ENCODE measurements at regions not wholly inside any gene's neighbourhood (a gene's known extent, or its start where the extent isn't known, plus 50 kb on each side); places are given as distances from the start of the nearest gene placed in this dataset.

- no peak for TF ChIP-seq CTCF (IDR thresholded peaks at IDR 0.05; ENCODE audit: low read depth, low read length)
- H3K4me3 ChIP-seq (ENCODE audit: low read depth, low read length), result no peak overlapping the region
Observed at GRCh38 chr14:34246206-34246605, 215.8 kb downstream of the SPTSSA start.

- TF ChIP-seq CTCF (IDR thresholded peaks at IDR 0.05; ENCODE audit: low read depth, low read length), result no peak
- no peak overlapping the region for H3K4me3 ChIP-seq (ENCODE audit: low read depth, low read length)
Observed at GRCh38 chr14:34243401-34243800, 218.6 kb downstream of the SPTSSA start.

- TF ChIP-seq CTCF (IDR thresholded peaks at IDR 0.05; ENCODE audit: low read depth, low read length), result no peak
Observed at GRCh38 chr14:34243001-34243400, 219.0 kb downstream of the SPTSSA start.

GRCh38 chr14:34241185-34241711 lies 220.8 kb downstream of the SPTSSA start:
- no peak overlapping the region for H3K4me3 ChIP-seq (ENCODE audit: low read depth, low read length)
- no peak for TF ChIP-seq CTCF (IDR thresholded peaks at IDR 0.05; ENCODE audit: low read depth, low read length)

More at GRCh38 chr14:34243001-34243400, 219.0 kb downstream of the SPTSSA start:
- no peak overlapping the region for H3K4me3 ChIP-seq (ENCODE audit: low read depth, low read length)

- H3K4me3 ChIP-seq (ENCODE audit: low read depth, low read length), result no peak overlapping the region
- no peak for TF ChIP-seq CTCF (IDR thresholded peaks at IDR 0.05; ENCODE audit: low read depth, low read length)
Observed at GRCh38 chr14:34238610-34239009, 223.4 kb downstream of the SPTSSA start.

GRCh38 chr14:34237677-34238076 lies 224.4 kb downstream of the SPTSSA start:
- H3K4me3 ChIP-seq (ENCODE audit: low read depth, low read length), result no peak overlapping the region
- TF ChIP-seq CTCF (IDR thresholded peaks at IDR 0.05; ENCODE audit: low read depth, low read length), result no peak

GRCh38 chr14:34237081-34237480 lies 225.0 kb downstream of the SPTSSA start:
- no peak overlapping the region for H3K4me3 ChIP-seq (ENCODE audit: low read depth, low read length)
- no peak for TF ChIP-seq CTCF (IDR thresholded peaks at IDR 0.05; ENCODE audit: low read depth, low read length)
